A549 (cell line): ENCODE measurements at regions not wholly inside any gene's neighbourhood (a gene's known extent, or its start where the extent isn't known, plus 50 kb on each side); places are given as distances from the start of the nearest gene placed in this dataset.

Experiments used
- ATAC-seq, 2 experiments: fragments of 200-7000 bp in 1 of 2; fragments of >200 bp in 1 of 2; cut with Nextera tagmentation in 1 of 2; cut with Tn5 transposase in 1 of 2; 3 replicates each; pipeline versions ENCODE4 v1.8.0 to v1.9.1; 2018 to 2020; ENCODE audit warnings: mild to moderate bottlenecking in 1 of 2, moderate library complexity in 1 of 2
- CTCF ChIA-PET: fragments of 300-600 bp; sonication (Branson Sonifier 250); formaldehyde crosslinking; extraction: SDS; loops from one replicate; lab custom pipeline; 2021; ENCODE audit warnings: antibody characterized with exemption, inconsistent platforms; lab: Yijun Ruan, JAX
- POLR2A ChIA-PET: fragments of 350-600 bp; formaldehyde crosslinking; extraction: SDS; loops from one replicate; lab custom pipeline; 2021; ENCODE audit warnings: antibody characterized with exemption, inconsistent platforms; lab: Yijun Ruan, JAX
- DNase-seq, 2 experiments: peaks; one replicate each; pipeline versions ENCODE4 v3.0.0 to v3.0.0-alpha.2; 2011 to 2016; ENCODE audit warnings: low read depth in 1 of 2, low spot score in 1 of 2
- FAIRE-seq: peaks from 2 replicates; lab custom pipeline; 2011; peaks lifted over from hg19 to GRCh38; lab: Jason Lieb, UNC
- H3K27ac ChIP-seq, 2 experiments: fragments of >200 bp; sonication (Bioruptor Twin); formaldehyde crosslinking; 3 replicates each; pipeline ENCODE4 v1.5.1; 2016 to 2017
- H3K4me1 ChIP-seq: fragments of >200 bp; sonication (Bioruptor Twin); formaldehyde crosslinking; 3 replicates; pipeline ENCODE4 v1.6.1; 2016
- H3K4me2 ChIP-seq: fragments of >200 bp; sonication (Bioruptor Twin); formaldehyde crosslinking; 3 replicates; pipeline ENCODE4 v1.6.1; 2016
- H3K4me3 ChIP-seq: fragments of >200 bp; sonication (Bioruptor Twin); formaldehyde crosslinking; 3 replicates; pipeline ENCODE4 v1.5.1; 2016
- H3K9me3 ChIP-seq: fragments of >200 bp; sonication (Bioruptor Twin); formaldehyde crosslinking; 3 replicates; pipeline ENCODE4 v1.6.1; 2016
- BHLHE40 ChIP-seq: IDR thresholded peaks from 2 replicates; pipeline ENCODE4 v1.6.1; 2012; ENCODE audit warnings: low read depth, low read length, inconsistent platforms
- CBX2 ChIP-seq: fragments of 200-600 bp; sonication (generic); IDR thresholded peaks from 2 replicates; pipeline ENCODE4 v1.6.1; 2016; ENCODE audit warnings: low read depth, mild to moderate bottlenecking, borderline replicate concordance
- CBX8 ChIP-seq: fragments of 200-600 bp; sonication (generic); IDR thresholded peaks from 2 replicates; pipeline ENCODE4 v1.6.1; 2016
- CEBPB ChIP-seq, 2 experiments: fragments of >200 bp in 1 of 2; sonication (Bioruptor Twin) in 1 of 2; formaldehyde crosslinking in 1 of 2; IDR thresholded peaks; 2 replicates each; pipeline ENCODE4 v1.6.1; 2012 to 2016
- CHD2 ChIP-seq: fragments of 150-350 bp; IDR thresholded peaks from 2 replicates; pipeline ENCODE4 v1.6.1; 2014; ENCODE audit warnings: low read length; ENCODE audit not compliant: partially characterized antibody
- FOSB ChIP-seq: fragments of 250-450 bp; sonication (Bioruptor Pico); IDR thresholded peaks from 2 replicates; pipeline ENCODE4 v1.5.0; 2020; ENCODE audit warnings: mild to moderate bottlenecking, moderate library complexity
- HDAC2 ChIP-seq: fragments of 200-600 bp; sonication (generic); IDR thresholded peaks from 2 replicates; pipeline ENCODE4 v1.6.1; 2016
- HOXB5 ChIP-seq: fragments of 250-450 bp; sonication (Bioruptor Pico); IDR thresholded peaks from 2 replicates; pipeline ENCODE4 v1.5.0; 2020; ENCODE audit warnings: mild to moderate bottlenecking, moderate library complexity
- KDM1A ChIP-seq: fragments of 200-600 bp; sonication (generic); IDR thresholded peaks from 2 replicates; pipeline ENCODE4 v1.6.1; 2016; ENCODE audit warnings: low read depth, mild to moderate bottlenecking
- NPAS2 ChIP-seq: fragments of 250-450 bp; sonication (Bioruptor Pico); IDR thresholded peaks from 2 replicates; pipeline ENCODE4 v1.8.0; 2022; ENCODE audit warnings: mild to moderate bottlenecking, moderate library complexity, borderline replicate concordance
- PHF8 ChIP-seq: fragments of 200-600 bp; sonication (generic); IDR thresholded peaks from 2 replicates; pipeline ENCODE4 v1.6.1; 2016; ENCODE audit warnings: low read depth, mild to moderate bottlenecking, antibody characterized with exemption, moderate library complexity, borderline replicate concordance
- POLR2AphosphoS2 ChIP-seq: conservative IDR thresholded peaks from 2 replicates; pipeline ENCODE4 v1.6.1; 2012; ENCODE audit warnings: low read length, improper control_type of control experiment, inconsistent platforms
- RAD21 ChIP-seq, 2 experiments: fragments of >200 bp in 1 of 2; sonication (Bioruptor Twin) in 1 of 2; formaldehyde crosslinking in 1 of 2; IDR thresholded peaks in 1 of 2; conservative IDR thresholded peaks in 1 of 2; 2 replicates in 1 of 2; 3 replicates in 1 of 2; pipeline ENCODE4 v1.6.1; 2012 to 2018; ENCODE audit warnings: inconsistent platforms in 1 of 2
- RARB ChIP-seq: fragments of 250-450 bp; sonication (Bioruptor Pico); IDR thresholded peaks from 2 replicates; pipeline ENCODE4 v1.8.0; 2021; ENCODE audit warnings: mild to moderate bottlenecking, moderate library complexity
- SREBF2 ChIP-seq: fragments of 450-650 bp; IDR thresholded peaks from 2 replicates; pipeline ENCODE4 v1.6.1; 2014; ENCODE audit warnings: mild to moderate bottlenecking, moderate library complexity
- TFCP2L1 ChIP-seq: fragments of 250-450 bp; sonication (Bioruptor Pico); IDR thresholded peaks from 2 replicates; pipeline ENCODE4 v1.5.0; 2021; ENCODE audit warnings: mild to moderate bottlenecking
- TP53 ChIP-seq: fragments of 250-450 bp; sonication (Bioruptor Pico); IDR thresholded peaks from 2 replicates; pipeline ENCODE4 v1.5.0; 2021; ENCODE audit warnings: mild to moderate bottlenecking, moderate library complexity
- ZFP36 ChIP-seq: fragments of 450-650 bp; IDR thresholded peaks from 2 replicates; pipeline ENCODE4 v1.6.1; 2014; ENCODE audit warnings: borderline replicate concordance; ENCODE audit not compliant: partially characterized antibody
- ZNF302 ChIP-seq: fragments of 250-450 bp; sonication (Bioruptor Pico); IDR thresholded peaks from 2 replicates; pipeline ENCODE4 v1.9.0; 2021; ENCODE audit warnings: inconsistent platforms, mild to moderate bottlenecking, moderate library complexity
- WGBS: methylation state at CpG from one replicate; pipeline ENCODE4 v1.1.6; 2017; ENCODE audit errors: missing lambda C conversion rate; 5-methylcytosine and 5-hydroxymethylcytosine counted together
- TF ChIP-seq, protein P1 (sequence below): fragments of >200 bp; sonication (Bioruptor Twin); formaldehyde crosslinking; IDR thresholded peaks from 2 replicates; pipeline ENCODE4 v1.6.1; 2016
- TF ChIP-seq, protein P2 (sequence below): IDR thresholded peaks from 2 replicates; pipeline ENCODE4 v1.6.1; 2012
- TF ChIP-seq, protein P3 (sequence below): IDR thresholded peaks from 2 replicates; pipeline ENCODE4 v1.6.1; 2012; ENCODE audit warnings: low read depth, borderline replicate concordance
- TF ChIP-seq, protein P4 (sequence below): fragments of 450-650 bp; IDR thresholded peaks from 2 replicates; pipeline ENCODE4 v1.6.1; 2014; ENCODE audit warnings: antibody characterized with exemption
- TF ChIP-seq, protein P5 (sequence below): IDR thresholded peaks from 2 replicates; pipeline ENCODE4 v1.6.1; 2012

DNA sequence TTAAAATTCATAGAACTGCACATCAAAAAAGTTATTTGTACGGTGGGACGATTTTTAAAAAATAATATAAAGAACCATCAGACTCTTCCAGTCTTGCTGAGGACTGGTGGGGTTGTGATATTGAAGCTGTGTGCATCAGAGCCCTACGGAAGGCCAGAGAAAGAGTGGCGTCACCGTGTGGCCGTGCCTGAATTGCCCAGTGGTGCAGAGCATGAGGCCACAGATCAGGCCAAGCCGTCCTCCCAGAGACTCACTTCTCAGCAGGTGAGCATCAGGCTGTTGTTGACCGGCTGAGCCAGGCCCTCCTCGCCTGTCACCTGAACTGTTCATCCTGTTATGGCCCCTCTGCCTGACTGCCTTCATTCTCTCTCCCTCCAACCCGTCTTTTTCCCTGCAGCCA lies 1013.9 kb downstream of the TBC1D22A start:
- DNase-seq, result no peak
- H3K4me3 ChIP-seq, result no peak overlapping the region
- 42% methylated on average over 10 of the region's 10 CpGs for WGBS
- H3K4me1 ChIP-seq, result no peaks in the 10 kb centered on the region
- H3K9me3 ChIP-seq, result no peaks in the 10 kb centered on the region
- no peak overlapping the region for H3K27ac ChIP-seq
- ATAC-seq, result peak in 1 of 2 experiments; percentile 40; a peak in 1 of 6 replicates
- no peak for FAIRE-seq
- ChIA-PET POLR2A (no interaction called here), CTCF (no interaction called here)
- 0 out of 5 replicates have a peak, but pooled peaks of 1 of the 2 experiments have one; percentile 3 for TF ChIP-seq RAD21 (conservative IDR thresholded peaks at IDR 0.05 in 1 of 2, IDR thresholded peaks at IDR 0.05 in 1 of 2)
- TF ChIP-seq, protein P1, sequence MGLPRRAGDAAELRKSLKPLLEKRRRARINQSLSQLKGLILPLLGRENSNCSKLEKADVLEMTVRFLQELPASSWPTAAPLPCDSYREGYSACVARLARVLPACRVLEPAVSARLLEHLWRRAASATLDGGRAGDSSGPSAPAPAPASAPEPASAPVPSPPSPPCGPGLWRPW, result no peak
- H3K4me2 ChIP-seq, result no peak overlapping the region

DNA sequence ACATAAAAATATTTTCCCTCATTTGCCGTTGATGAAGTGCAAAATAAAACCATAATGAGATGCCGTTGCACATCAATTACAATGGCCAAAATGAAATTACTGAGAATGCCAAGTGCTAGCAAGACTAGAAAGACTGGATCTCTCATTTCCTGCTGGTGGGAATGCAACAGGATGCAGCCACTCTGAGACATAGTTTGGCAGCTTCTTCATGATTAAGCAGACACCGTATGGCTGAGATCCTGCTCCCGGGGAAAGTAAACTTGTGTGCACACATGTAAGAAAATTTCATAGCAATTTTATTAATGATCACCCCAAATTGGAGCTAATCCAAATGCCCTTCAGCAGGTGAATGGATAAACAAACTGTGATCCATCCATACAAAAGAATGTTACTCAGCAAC lies 1013.2 kb downstream of the TBC1D22A start:
- H3K4me1 ChIP-seq, result no peaks in the 10 kb centered on the region
- no peak for FAIRE-seq
- no peak overlapping the region for H3K4me3 ChIP-seq
- POLR2A ChIA-PET, result no interaction called here
- no peak for DNase-seq
- TF ChIP-seq, protein P2, sequence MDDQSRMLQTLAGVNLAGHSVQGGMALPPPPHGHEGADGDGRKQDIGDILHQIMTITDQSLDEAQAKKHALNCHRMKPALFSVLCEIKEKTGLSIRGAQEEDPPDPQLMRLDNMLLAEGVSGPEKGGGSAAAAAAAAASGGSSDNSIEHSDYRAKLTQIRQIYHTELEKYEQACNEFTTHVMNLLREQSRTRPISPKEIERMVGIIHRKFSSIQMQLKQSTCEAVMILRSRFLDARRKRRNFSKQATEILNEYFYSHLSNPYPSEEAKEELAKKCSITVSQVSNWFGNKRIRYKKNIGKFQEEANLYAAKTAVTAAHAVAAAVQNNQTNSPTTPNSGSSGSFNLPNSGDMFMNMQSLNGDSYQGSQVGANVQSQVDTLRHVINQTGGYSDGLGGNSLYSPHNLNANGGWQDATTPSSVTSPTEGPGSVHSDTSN, result no peak
- TF ChIP-seq CEBPB (IDR thresholded peaks at IDR 0.05) (no peak), SREBF2 (no peak), KDM1A (no peak), POLR2AphosphoS2 (no peak), HDAC2 (no peak), PHF8 (no peak), ZFP36 (no peak), RARB (CRISPR knock-in tag) (no peak), CHD2 (no peak), ZNF302 (no peak), HOXB5 (no peak)
- no peak for ATAC-seq
- CTCF ChIA-PET, result no interaction called here
- H3K4me2 ChIP-seq, result no peak overlapping the region
- 7% methylated on average over 4 of the region's 4 CpGs for WGBS
- no peaks in the 10 kb centered on the region for H3K9me3 ChIP-seq
- no peak overlapping the region for H3K27ac ChIP-seq

DNA sequence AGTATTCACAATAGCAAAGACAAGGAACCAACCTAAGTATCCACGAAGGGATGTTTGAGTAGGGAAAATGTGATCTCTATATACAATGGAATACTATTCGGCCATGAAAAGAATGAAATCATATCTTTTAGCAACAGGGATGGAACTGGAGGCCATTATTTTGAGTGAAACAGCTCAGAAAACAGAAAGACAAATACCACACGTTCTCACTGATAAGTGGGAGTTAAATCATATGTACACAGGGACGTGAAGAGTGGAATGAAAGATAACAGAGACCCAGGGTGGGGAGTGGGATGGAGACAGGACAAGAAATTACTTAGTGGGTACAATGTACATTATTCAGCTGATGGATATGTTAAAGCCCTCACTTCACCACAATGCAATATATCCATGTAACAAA lies 1012.7 kb downstream of the TBC1D22A start:
- Histone ChIP-seq H3K9me3 (no peaks in the 10 kb centered on the region), H3K27ac (no peak overlapping the region), H3K4me1 (no peaks in the 10 kb centered on the region), H3K4me2 (no peak overlapping the region), H3K4me3 (no peak overlapping the region)
- POLR2A ChIA-PET, result no interaction called here
- DNase-seq (no peak), FAIRE-seq (no peak), ATAC-seq (no peak)
- CTCF ChIA-PET, result no interaction called here
- WGBS, result 29% methylated on average over 4 of the region's 4 CpGs
- TF ChIP-seq, protein P3, sequence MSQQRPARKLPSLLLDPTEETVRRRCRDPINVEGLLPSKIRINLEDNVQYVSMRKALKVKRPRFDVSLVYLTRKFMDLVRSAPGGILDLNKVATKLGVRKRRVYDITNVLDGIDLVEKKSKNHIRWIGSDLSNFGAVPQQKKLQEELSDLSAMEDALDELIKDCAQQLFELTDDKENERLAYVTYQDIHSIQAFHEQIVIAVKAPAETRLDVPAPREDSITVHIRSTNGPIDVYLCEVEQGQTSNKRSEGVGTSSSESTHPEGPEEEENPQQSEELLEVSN, result no peak
- TF ChIP-seq, protein P4, sequence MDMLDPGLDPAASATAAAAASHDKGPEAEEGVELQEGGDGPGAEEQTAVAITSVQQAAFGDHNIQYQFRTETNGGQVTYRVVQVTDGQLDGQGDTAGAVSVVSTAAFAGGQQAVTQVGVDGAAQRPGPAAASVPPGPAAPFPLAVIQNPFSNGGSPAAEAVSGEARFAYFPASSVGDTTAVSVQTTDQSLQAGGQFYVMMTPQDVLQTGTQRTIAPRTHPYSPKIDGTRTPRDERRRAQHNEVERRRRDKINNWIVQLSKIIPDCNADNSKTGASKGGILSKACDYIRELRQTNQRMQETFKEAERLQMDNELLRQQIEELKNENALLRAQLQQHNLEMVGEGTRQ, result no peak
- TF ChIP-seq, protein P1, result no peak
- TF ChIP-seq NPAS2 (no peak), FOSB (CRISPR knock-in tag) (no peak), CEBPB (IDR thresholded peaks at IDR 0.05) (no peak), TFCP2L1 (no peak), HDAC2 (no peak), TP53 (CRISPR knock-in tag) (no peak), CBX2 (no peak), RAD21 (conservative IDR thresholded peaks at IDR 0.05 in 1 of 2, IDR thresholded peaks at IDR 0.05 in 1 of 2) (no peak), BHLHE40 (no peak), CBX8 (no peak)
- TF ChIP-seq, protein P5, sequence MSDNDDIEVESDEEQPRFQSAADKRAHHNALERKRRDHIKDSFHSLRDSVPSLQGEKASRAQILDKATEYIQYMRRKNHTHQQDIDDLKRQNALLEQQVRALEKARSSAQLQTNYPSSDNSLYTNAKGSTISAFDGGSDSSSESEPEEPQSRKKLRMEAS, result no peak
